ENCODE measurements at regions not wholly inside any gene's neighbourhood (a gene's known extent, or its start where the extent isn't known, plus 50 kb on each side); places are given as distances from the start of the nearest gene placed in this dataset.

DNA sequence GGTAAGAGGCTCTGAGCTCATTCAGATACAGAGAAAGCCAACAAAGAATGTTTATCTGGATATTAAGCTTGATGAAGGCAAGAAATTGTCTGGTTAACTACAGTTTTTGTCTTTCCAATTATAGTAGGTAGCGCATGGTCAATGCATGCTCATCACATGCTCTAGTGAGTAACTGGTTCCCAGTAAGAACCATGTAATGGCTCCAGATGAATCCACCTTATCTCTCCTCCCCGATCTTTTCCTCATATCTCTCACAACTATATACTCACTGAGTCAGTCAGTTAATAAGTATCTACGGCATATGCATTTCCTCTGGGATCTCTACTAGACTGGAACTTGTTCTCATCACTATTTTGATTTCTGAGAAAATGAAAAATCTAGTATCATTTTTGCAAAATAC is 340.7 kb upstream of the DYNLRB2 start:
- Mint-ChIP-seq H3K27me3 (peaks cover 4% of the 10 kb centered on the region), H3K9me3 (no peaks in the 10 kb centered on the region), H3K4me1 (no peaks in the 10 kb centered on the region), H3K27ac (no peak overlapping the region), H3K36me3 (no peaks in the 10 kb centered on the region), H3K4me3 (no peak overlapping the region)
- DNase-seq, result no peak
- CTCF ChIA-PET, result no interaction called here

DNA sequence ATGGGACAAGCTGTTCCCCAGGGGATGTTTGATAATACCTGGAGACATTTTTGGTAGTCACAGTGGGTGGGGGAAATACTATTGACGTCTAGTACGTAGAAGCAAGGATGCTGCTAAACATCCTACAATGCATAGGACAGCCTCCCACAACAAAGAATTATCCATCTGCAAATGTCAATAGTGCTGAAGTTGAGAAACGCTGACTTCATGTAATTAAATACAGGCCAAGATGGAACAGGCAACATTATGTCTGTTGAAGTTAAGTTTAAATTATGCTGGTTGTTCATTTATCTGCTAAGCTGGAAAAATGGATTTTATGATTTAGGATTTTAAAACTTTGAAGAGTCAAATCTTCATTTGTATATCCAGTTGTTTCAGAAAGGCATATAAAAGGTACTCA is 341.2 kb upstream of the DYNLRB2 start:
- H3K36me3 Mint-ChIP-seq, result no peaks in the 10 kb centered on the region
- H3K27me3 Mint-ChIP-seq, result peaks cover under 1% of the 10 kb centered on the region
- H3K27ac Mint-ChIP-seq, result no peak overlapping the region
- DNase-seq, result no peak
- H3K9me3 Mint-ChIP-seq, result no peaks in the 10 kb centered on the region
- CTCF ChIA-PET, result no interaction called here
- H3K4me3 Mint-ChIP-seq, result no peak overlapping the region
- no peaks in the 10 kb centered on the region for H3K4me1 Mint-ChIP-seq

DNA sequence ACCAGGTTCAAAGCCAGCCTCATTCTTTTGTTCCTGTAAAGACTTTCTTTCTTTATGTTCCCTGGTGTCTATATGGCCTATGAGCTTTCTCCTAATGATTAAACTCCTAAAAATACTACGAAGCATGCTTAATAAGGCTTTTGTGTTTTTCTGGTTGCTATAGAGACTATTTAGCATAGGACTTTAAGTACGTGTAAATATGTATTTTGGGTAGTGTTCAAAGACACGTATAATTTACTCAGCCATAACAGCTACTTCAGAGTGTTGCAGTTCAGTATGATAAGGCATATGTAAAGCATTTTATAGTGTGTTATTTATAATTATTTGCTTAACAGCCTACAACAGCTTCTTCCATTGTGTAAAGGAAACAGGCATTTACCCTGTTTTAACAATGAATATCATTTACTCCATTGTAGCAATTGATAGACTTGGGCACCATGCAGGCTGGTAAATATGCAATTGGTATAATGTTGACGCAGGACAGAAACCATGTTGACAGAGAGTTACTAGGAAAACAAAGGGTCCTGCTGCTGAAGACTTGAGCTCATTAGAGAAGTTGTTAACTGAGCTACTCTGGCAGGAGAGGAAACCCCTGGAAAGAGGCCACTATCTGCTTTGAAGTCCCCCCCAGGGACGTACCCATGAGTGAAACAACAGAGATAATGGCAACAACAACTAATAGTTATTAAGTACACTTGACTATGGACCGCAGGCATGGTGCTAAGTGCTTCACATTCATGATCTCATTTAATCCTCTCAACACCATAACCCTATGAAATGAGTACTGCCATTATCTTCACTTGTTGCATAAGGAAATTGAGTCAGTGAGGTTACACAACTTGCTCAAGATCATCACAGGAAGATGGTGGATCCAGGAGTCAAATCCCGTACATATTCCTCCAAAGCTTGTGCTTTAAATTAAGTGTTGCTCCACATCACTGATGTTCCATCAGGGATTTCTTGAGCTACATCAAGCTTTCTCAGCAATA is 342.2 kb upstream of the DYNLRB2 start:
- Mint-ChIP-seq H3K27me3 (no peaks in the 10 kb centered on the region), H3K4me3 (no peak overlapping the region), H3K4me1 (no peaks in the 10 kb centered on the region), H3K27ac (no peak overlapping the region), H3K9me3 (no peaks in the 10 kb centered on the region), H3K36me3 (no peaks in the 10 kb centered on the region)
- DNase-seq, result no peak
- CTCF ChIA-PET, result no interaction called here

DNA sequence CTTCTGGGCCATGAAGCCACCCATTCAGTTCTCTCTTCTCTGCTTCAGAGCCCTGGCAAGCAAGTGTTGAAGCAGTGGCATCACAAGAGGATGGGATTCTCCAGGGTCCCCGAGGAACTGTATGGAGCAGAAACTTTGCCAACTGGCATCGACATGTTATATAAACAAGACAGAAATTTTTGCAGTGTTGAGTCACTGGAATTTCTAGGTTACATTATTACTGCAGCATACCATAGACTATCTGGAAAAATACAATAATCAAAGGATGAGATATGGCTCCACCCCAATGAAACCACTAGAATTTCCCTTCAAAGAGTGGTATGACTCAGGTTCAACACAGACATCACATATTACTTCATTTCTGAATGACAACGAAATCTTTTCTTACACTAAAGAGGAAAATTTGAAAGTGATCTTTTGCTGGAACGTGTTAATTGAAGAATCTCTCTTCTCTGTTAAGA is 343.0 kb upstream of the DYNLRB2 start:
- DNase-seq, result no peak
- CTCF ChIA-PET, result no interaction called here
- H3K9me3 Mint-ChIP-seq, result no peaks in the 10 kb centered on the region
- no peaks in the 10 kb centered on the region for H3K27me3 Mint-ChIP-seq
- no peak overlapping the region for H3K27ac Mint-ChIP-seq
- H3K36me3 Mint-ChIP-seq, result no peaks in the 10 kb centered on the region
- H3K4me3 Mint-ChIP-seq, result no peak overlapping the region
- no peaks in the 10 kb centered on the region for H3K4me1 Mint-ChIP-seq

DNA sequence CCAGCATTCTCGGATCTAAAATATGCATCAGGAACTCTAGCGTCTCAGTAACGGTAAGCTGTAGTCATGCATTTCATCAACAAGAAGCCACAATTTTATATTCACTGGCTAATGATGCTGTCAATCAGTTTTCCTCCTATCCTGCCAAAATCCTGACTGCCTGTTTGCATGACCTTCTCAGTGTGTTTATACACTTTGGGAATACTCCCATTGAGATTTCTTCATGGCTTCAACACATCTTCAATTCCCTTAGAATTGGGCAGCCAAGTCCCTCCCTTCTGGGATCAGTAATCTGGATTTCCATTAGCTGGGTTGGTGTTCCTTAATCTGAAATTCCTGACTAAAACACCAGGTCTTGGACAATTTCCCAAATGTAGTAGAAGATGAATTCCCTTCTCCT is 348.9 kb upstream of the DYNLRB2 start:
- H3K27ac Mint-ChIP-seq, result no peak overlapping the region

DNA sequence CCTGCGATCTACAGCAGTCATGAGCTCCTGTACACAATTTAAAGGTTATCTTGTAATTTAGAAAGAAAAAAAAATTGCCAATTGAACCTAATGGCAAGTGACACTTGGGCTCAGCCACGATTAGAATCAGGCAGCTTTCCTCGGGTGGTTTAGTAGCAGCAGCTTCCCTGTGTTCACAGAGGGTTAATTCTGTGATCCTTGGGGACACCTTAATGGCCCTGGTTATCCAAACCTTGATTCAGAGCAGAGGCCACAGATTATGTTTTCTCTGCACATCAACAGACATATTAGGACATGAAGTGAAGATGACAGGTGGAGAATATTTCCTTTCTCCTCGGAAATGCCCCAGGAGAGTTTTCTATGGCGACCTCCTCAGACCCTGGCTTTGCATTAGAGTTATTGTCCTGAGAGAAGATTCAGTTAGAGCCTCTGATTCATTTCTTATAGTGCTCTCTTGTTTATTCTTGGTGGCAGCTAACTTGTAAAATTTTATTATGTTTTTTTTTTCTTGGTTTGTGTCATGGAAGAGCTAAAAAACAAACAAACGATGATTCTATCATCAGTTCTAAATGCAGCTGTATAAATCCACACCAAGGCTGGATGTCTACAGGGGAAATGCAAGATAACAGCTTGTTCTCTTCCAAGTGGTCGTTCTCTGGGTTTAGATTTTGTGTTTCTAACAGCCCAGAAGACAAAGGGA is 351.2 kb upstream of the DYNLRB2 start:
- H3K4me1 Mint-ChIP-seq, result no peaks in the 10 kb centered on the region
- CTCF ChIA-PET, result no interaction called here
- H3K9me3 Mint-ChIP-seq, result no peaks in the 10 kb centered on the region
- no peak overlapping the region for H3K27ac Mint-ChIP-seq
- no peaks in the 10 kb centered on the region for H3K36me3 Mint-ChIP-seq
- H3K4me3 Mint-ChIP-seq, result no peak overlapping the region
- H3K27me3 Mint-ChIP-seq, result no peaks in the 10 kb centered on the region
- no peak for DNase-seq

More for the DNA sequence above, 348.9 kb upstream of the DYNLRB2 start:
- Mint-ChIP-seq H3K27me3 (no peaks in the 10 kb centered on the region), H3K36me3 (no peaks in the 10 kb centered on the region), H3K9me3 (no peaks in the 10 kb centered on the region), H3K4me3 (no peak overlapping the region), H3K4me1 (no peaks in the 10 kb centered on the region)
- CTCF ChIA-PET, result no interaction called here
- no peak for DNase-seq

DNA sequence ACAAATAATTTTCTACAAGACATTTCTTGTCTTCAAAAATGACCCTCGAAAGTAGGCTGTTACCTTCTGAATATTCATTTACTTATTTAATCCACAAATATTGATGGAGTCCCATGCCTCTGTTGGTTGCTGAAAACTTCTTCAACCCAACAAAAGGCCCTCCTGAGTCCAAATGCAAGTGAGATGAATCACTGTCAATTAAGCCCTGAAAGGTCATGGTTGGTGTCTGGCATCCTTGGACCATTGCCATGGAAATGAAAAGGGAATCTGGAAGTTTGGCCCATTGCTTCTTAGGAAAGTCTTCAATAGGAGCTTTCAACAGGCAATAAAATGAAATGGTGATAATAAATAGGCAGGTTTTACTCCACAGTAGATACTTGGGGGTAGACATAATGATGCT is 364.7 kb upstream of the DYNLRB2 start:
- H3K27ac Mint-ChIP-seq, result no peak overlapping the region
- H3K4me3 Mint-ChIP-seq, result no peak overlapping the region
- CTCF ChIA-PET, result no interaction called here
- H3K36me3 Mint-ChIP-seq, result no peaks in the 10 kb centered on the region
- no peak for DNase-seq
- H3K4me1 Mint-ChIP-seq, result no peaks in the 10 kb centered on the region
- H3K9me3 Mint-ChIP-seq, result no peaks in the 10 kb centered on the region
- no peaks in the 10 kb centered on the region for H3K27me3 Mint-ChIP-seq

DNA sequence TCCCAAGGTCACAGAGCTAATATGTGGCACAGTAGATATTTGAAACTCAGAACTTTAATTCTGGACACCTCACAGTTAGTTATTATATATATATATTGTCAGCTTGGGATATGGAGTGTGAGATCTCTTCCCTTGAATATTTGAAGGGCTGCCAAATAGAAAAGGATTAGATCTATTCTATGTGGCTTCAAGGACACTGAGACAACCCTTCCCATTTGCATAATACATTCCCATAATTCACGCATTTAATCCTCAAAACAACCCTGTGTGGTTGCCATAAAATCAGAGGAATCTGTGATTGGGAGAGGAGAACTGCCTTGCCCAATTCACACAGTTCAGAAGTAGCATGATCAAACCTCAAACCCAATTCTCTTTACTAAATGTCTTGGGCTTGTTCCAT is 365.8 kb upstream of the DYNLRB2 start:
- no peak for DNase-seq
- Mint-ChIP-seq H3K27ac (no peak overlapping the region), H3K4me1 (no peaks in the 10 kb centered on the region), H3K9me3 (no peaks in the 10 kb centered on the region), H3K36me3 (no peaks in the 10 kb centered on the region), H3K27me3 (no peaks in the 10 kb centered on the region), H3K4me3 (no peak overlapping the region)
- CTCF ChIA-PET, result no interaction called here

DNA sequence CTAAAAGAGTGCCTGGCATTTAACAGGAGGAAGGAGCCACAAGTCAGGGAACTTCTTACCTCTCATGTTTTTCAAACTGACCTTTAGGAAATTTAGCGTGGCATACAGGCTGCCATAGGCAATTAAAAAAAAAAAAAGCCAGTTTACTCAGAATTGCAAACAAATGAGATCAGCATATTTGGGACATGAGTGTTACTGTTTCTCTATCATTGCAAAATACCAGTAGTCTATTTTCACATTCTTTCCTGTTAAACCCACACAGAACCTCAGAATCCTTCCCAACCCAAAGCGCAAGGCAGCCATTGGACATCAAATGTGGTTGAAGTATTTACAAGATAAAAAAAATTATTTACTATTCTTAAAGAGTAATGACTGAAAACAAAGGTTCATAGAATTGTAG is 366.4 kb upstream of the DYNLRB2 start:
- Mint-ChIP-seq H3K4me1 (no peaks in the 10 kb centered on the region), H3K27ac (no peak overlapping the region), H3K27me3 (no peaks in the 10 kb centered on the region), H3K36me3 (no peaks in the 10 kb centered on the region), H3K4me3 (no peak overlapping the region), H3K9me3 (no peaks in the 10 kb centered on the region)
- CTCF ChIA-PET, result no interaction called here
- no peak for DNase-seq

DNA sequence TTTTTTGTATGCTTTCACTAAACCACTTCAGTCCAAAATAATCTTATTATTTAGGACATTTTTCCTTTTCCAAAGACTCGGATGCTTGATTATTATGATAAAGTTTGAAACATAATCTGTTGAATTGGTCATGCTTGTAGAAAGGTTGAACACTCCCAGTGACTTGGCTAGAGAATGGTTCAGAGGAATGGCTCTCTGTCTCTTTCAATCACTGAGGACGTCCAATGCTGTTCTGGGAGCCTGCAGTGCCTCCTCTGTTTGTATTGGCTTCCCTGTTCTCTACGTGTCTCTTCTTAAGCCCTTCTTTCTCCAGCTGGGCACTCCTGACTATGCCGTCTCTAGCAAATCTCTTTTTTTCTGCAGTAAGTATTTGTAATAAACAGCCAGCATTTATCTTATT is 369.0 kb upstream of the DYNLRB2 start:
- Mint-ChIP-seq H3K36me3 (no peaks in the 10 kb centered on the region), H3K27me3 (no peaks in the 10 kb centered on the region), H3K4me3 (no peak overlapping the region), H3K9me3 (no peaks in the 10 kb centered on the region), H3K4me1 (no peaks in the 10 kb centered on the region), H3K27ac (no peak overlapping the region)
- CTCF ChIA-PET, result no interaction called here
- no peak for DNase-seq

DNA sequence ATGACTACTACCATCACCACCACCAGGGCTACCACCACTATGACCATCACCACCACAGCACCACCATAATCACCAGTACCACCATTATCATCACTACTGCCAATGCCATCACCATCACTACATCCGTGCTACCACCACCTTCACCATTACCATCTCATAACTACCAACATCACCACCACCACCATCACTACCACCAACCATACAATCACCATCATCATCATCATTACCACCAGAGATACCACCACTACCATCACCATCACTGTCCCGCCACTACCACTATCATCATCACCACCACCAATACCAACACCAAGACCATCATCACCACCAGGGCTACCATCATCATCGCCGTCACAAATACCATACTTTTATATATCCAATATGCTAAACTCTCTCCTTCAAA is 369.6 kb upstream of the DYNLRB2 start:
- Mint-ChIP-seq H3K27me3 (no peaks in the 10 kb centered on the region), H3K9me3 (no peaks in the 10 kb centered on the region), H3K36me3 (no peaks in the 10 kb centered on the region), H3K27ac (no peak overlapping the region), H3K4me1 (no peaks in the 10 kb centered on the region), H3K4me3 (no peak overlapping the region)
- no peak for DNase-seq
- CTCF ChIA-PET, result no interaction called here

DNA sequence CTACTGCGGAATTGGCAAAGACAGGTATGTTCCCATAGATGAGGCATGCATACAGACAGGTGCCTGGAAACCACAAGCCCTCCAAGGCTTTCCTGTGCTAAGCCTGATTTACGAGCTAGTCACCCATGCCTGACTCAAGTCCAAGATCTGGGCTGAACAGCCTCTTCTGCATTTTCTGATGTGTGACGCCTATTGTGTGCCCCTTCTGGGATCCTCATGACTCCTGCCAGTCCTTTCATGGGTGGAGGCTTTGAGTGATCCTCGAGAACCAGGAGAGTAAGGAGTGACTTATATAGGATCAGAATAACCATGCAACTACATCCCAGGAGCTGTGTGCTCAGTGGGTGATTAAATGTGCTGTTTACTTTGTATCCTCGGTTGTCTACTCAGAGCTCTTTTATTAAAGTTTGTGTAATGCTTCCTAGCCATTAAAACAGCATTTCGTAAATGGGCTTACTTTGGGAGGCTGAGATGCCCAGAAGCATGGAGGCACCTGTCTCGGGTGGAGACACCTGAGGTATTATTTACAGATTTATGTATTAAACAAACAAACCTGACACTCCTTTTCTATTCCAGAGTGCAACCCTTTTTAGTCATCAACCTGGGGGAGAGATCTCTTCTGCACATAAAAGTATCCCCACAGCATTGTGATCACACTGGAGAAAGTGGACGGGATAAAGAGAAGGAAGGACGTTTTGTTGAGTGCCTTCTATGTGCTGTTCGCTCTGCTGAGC is 373.0 kb upstream of the DYNLRB2 start:
- Mint-ChIP-seq H3K36me3 (no peaks in the 10 kb centered on the region), H3K27ac (no peak overlapping the region), H3K4me3 (no peak overlapping the region), H3K9me3 (no peaks in the 10 kb centered on the region), H3K27me3 (no peaks in the 10 kb centered on the region), H3K4me1 (no peaks in the 10 kb centered on the region)
- CTCF ChIA-PET, result no interaction called here
- no peak for DNase-seq

DNA sequence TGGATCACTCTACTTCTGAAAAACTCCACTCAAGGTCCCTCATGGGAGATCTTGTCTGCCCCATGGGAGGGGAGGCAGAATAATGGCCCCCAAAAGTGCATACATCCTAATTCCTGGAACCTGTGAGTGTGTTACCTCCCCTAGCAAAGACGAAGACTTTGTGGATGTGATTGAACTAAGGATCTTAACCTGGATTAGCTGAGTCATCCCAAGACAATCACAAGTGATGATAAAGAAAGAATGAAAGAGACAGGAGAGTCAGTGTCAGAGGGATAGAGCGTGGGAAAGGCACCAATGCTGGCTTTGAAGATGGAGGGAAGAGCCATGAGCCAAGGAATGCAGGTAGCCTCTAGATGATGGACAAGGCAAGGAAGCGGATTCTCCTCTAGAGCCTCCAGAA is 374.7 kb upstream of the DYNLRB2 start:
- Mint-ChIP-seq H3K4me1 (no peaks in the 10 kb centered on the region), H3K27me3 (no peaks in the 10 kb centered on the region), H3K4me3 (no peak overlapping the region), H3K9me3 (no peaks in the 10 kb centered on the region), H3K36me3 (no peaks in the 10 kb centered on the region), H3K27ac (no peak overlapping the region)
- CTCF ChIA-PET, result no interaction called here
- DNase-seq, result no peak

DNA sequence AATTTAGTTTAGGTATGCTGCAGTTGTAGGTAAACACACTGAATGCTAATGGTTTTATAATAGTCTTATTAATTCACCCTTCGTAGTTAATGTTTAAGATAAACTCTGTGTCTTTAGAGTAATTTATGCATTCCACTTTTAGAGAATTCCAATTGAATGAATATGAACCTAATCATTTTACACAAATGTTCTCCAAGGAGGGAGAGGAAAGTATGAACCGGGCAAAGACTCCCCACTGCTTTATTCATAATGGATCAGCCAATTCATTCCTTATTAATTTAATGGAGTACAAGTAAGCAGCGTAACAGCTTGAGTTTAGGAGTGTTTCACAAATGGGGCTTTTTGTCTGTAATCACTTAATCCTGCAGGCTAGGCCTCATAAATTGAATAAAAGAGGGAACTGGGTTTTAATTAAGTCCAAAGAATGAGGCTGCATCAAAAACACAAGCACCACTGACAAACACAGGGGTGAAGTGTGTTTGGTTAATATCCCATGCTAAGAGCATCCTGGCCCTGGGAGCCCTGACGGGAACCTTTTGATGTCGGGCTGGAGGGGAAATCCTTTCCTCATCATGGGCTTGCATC is 375.7 kb upstream of the DYNLRB2 start:
- H3K27ac Mint-ChIP-seq, result no peak overlapping the region
- no peaks in the 10 kb centered on the region for H3K4me1 Mint-ChIP-seq
- H3K4me3 Mint-ChIP-seq, result no peak overlapping the region
- H3K27me3 Mint-ChIP-seq, result no peaks in the 10 kb centered on the region
- no peaks in the 10 kb centered on the region for H3K36me3 Mint-ChIP-seq
- no peaks in the 10 kb centered on the region for H3K9me3 Mint-ChIP-seq
- CTCF ChIA-PET, result no interaction called here
- no peak for DNase-seq

Data from activated naive CD4-positive, alpha-beta T cell treated with anti-CD3 and anti-CD28 coated beads, Interleukin-2, amount 10 ng/mL, durations not matched to agents 7 days and 5 days (primary cell).